Lung (tissue), 11 donors: ENCODE measurements at regions not wholly inside any gene's neighbourhood (a gene's known extent, or its start where the extent isn't known, plus 50 kb on each side); places are given as distances from the start of the nearest gene placed in this dataset.

Experiments used
- ATAC-seq: fragments of 200-7000 bp; cut with Tn5 transposase; one replicate; pipeline ENCODE4 v1.9.1; 2020; ENCODE audit warnings: moderate number of reproducible peaks; ENCODE audit not compliant: insufficient read depth, low FRiP score
- DNase-seq, 3 donors: peaks; one replicate each; pipeline ENCODE4 v3.0.0-alpha.2; 2013 to 2017
- H3K27ac ChIP-seq, 2 donors: one replicate each; pipeline ENCODE4 v1.5.1; 2013; ENCODE audit warnings: mild to moderate bottlenecking in 2 of 2, moderate library complexity in 2 of 2, control low read depth in 1 of 2, inconsistent platforms in 1 of 2, low read depth in 1 of 2, low read length in 1 of 2
- H3K27me3 ChIP-seq, 3 donors: one replicate each; pipeline ENCODE4 v1.5.1; 2013; ENCODE audit warnings: low read length in 2 of 3; ENCODE audit not compliant: control insufficient read depth in 3 of 3, insufficient read depth in 3 of 3
- H3K36me3 ChIP-seq, 4 donors: one replicate each; pipeline ENCODE4 v1.5.1; 2013; ENCODE audit warnings: low read length in 4 of 4, mild to moderate bottlenecking in 1 of 4, moderate library complexity in 1 of 4; ENCODE audit not compliant: control insufficient read depth in 4 of 4, insufficient read depth in 4 of 4
- H3K4me1 ChIP-seq, 5 donors: one replicate each; pipeline ENCODE4 v1.5.1; 2013; ENCODE audit warnings: low read length in 5 of 5, mild to moderate bottlenecking in 2 of 5, moderate library complexity in 1 of 5; ENCODE audit not compliant: control insufficient read depth in 5 of 5, insufficient read depth in 5 of 5
- H3K4me3 ChIP-seq: one replicate; pipeline ENCODE4 v1.5.1; 2013; ENCODE audit warnings: mild to moderate bottlenecking, control low read depth, moderate library complexity
- H3K9ac ChIP-seq, 2 donors: one replicate each; pipeline ENCODE4 v1.5.1; 2013; ENCODE audit warnings: low read length in 2 of 2, control low read depth in 1 of 2; ENCODE audit not compliant: insufficient read depth in 1 of 2
- H3K9me3 ChIP-seq, 4 donors: one replicate each; pipeline ENCODE4 v1.5.1; 2013; ENCODE audit warnings: low read length in 3 of 4, mild to moderate bottlenecking in 1 of 4, moderate library complexity in 1 of 4; ENCODE audit not compliant: control insufficient read depth in 4 of 4, insufficient read depth in 3 of 4
- CTCF ChIP-seq: IDR thresholded peaks from 2 replicates; pipeline ENCODE4 v1.5.1; 2012; ENCODE audit warnings: mild to moderate bottlenecking; ENCODE audit errors: control extremely low read depth, extremely low read depth
- WGBS, 2 donors: extraction: QIAGEN DNeasy Blood & Tissue Kit; methylation state at CpG; one replicate each; pipeline ENCODE4 v1.1.7; 2013; 5-methylcytosine and 5-hydroxymethylcytosine counted together
- donor health status: control.
- donor health status: control.
- donor health status: Bipolar disorder and iron deficiency.
- donor health status: healthy.
- donor health status: DM: yes; HTN: yes; CAD: no.

GRCh38 chr22:47395481-47395880 is 633.0 kb downstream of the TBC1D22A start:
- no peak for TF ChIP-seq CTCF
- Histone ChIP-seq H3K27ac (no peak overlapping the region), H3K36me3 (no peaks in the 10 kb centered on the region), H3K9me3 (no peaks in the 10 kb centered on the region), H3K9ac (no peak overlapping the region), H3K4me3 (no peak overlapping the region), H3K27me3 (no peaks in the 10 kb centered on the region), H3K4me1 (peaks cover 0 to 9% (median 8%) of the 10 kb centered on the region in 5 donors)
- DNase-seq (peak; percentile 81 to 87 (median 86)), ATAC-seq (no peak)
- 16 to 44% methylated on average over 8 of the region's 8 CpGs for WGBS, 2 donors

GRCh38 chr22:47394504-47395440 is 632.3 kb downstream of the TBC1D22A start:
- TF ChIP-seq CTCF, result no peak
- no peak overlapping the region for H3K4me3 ChIP-seq
- H3K36me3 ChIP-seq, result no peaks in the 10 kb centered on the region
- H3K9ac ChIP-seq, result no peak overlapping the region
- no peaks in the 10 kb centered on the region for H3K27me3 ChIP-seq
- H3K27ac ChIP-seq, result no peak overlapping the region
- H3K4me1 ChIP-seq, result peaks cover 0 to 9% (median 8%) of the 10 kb centered on the region in 5 donors
- no peak for DNase-seq
- 78 to 83% methylated on average over 12 of the region's 12 CpGs for WGBS, 2 donors
- no peaks in the 10 kb centered on the region for H3K9me3 ChIP-seq
- no peak for ATAC-seq

GRCh38 chr22:47393191-47393590 is 630.7 kb downstream of the TBC1D22A start:
- 90 to 92% methylated on average over 9 of the region's 9 CpGs for WGBS, 2 donors
- Histone ChIP-seq H3K27ac (no peak overlapping the region), H3K4me3 (no peak overlapping the region), H3K9ac (no peak overlapping the region), H3K36me3 (no peaks in the 10 kb centered on the region), H3K27me3 (no peaks in the 10 kb centered on the region), H3K9me3 (no peaks in the 10 kb centered on the region), H3K4me1 (peaks cover 0 to 9% (median 8%) of the 10 kb centered on the region in 5 donors)
- no peak for TF ChIP-seq CTCF
- ATAC-seq (no peak), DNase-seq (no peak)
